ENCODE measurements at regions not wholly inside any gene's neighbourhood (a gene's known extent, or its start where the extent isn't known, plus 50 kb on each side); places are given as distances from the start of the nearest gene placed in this dataset.

DNA sequence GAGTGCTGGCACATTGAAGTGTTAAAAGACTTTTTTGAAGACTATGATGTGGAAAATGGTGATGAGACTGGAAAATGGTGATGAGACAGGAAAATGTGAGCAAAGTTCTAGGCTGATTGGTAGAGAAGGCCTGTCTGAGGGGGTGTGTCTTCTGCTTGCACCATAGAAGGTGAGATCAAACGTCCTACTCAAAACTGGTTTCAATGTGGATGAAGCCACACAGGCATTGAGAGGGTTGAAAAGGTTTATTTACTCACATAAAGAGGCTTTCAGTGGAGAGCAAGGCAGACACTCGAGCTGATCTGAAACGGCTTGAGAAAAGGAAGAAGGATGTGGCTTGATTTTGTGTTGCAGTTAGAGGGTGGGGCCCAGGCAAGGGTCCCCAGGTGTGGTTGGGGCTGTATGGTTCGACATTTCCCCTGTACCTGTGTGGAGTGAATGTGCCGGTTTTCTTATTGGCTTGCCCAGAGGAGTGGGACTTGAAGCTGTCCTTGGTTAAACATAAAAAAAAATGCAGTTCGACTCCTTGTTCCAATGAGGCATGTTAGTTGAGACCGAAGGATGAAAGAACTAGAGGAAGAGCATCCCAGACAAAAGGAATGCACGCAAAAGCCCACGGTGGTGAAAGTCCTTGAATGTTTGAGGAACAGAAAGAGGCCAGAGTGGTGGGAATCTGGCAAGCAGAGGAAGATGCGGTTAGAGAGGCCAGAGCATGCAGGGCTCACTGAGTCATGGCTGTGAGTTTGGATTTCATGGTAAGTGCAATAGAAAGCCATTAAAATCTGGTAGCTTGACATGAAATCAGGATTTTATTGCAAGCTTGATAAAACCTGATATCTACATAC lies 172.3 kb downstream of the EPM2A start:
- CTCF ChIA-PET, result no interaction called here
- POLR2A ChIA-PET, result no interaction called here
- TF ChIP-seq ZNF317 (CRISPR knock-in tag; IDR thresholded peaks at IDR 0.05; ENCODE audit: borderline replicate concordance, low read depth) (no peak), RORB (CRISPR knock-in tag; IDR thresholded peaks at IDR 0.05) (no peak), ZNF232 (CRISPR knock-in tag; IDR thresholded peaks at IDR 0.05) (no peak), PRRX2 (CRISPR knock-in tag; IDR thresholded peaks at IDR 0.05) (no peak), ATF1 (CRISPR knock-in tag; IDR thresholded peaks at IDR 0.05) (no peak), SP1 (CRISPR knock-in tag; conservative IDR thresholded peaks at IDR 0.05) (no peak), IRF2 (CRISPR knock-in tag; IDR thresholded peaks at IDR 0.05; ENCODE audit: borderline replicate concordance, low read depth) (no peak), ATF2 (CRISPR knock-in tag; IDR thresholded peaks at IDR 0.05; ENCODE audit: borderline replicate concordance, low read depth) (no peak), ZNF396 (CRISPR knock-in tag; IDR thresholded peaks at IDR 0.05; ENCODE audit: borderline replicate concordance) (no peak), GRHL2 (CRISPR knock-in tag; IDR thresholded peaks at IDR 0.05; ENCODE audit: insufficient replicate concordance, severe bottlenecking) (no peak), ZNF138 (CRISPR knock-in tag; conservative IDR thresholded peaks at IDR 0.05) (no peak), RELA (CRISPR knock-in tag; IDR thresholded peaks at IDR 0.05; ENCODE audit: borderline replicate concordance) (no peak), GABPB1 (CRISPR knock-in tag; IDR thresholded peaks at IDR 0.05) (no peak)
- TF ChIP-seq, protein P1, sequence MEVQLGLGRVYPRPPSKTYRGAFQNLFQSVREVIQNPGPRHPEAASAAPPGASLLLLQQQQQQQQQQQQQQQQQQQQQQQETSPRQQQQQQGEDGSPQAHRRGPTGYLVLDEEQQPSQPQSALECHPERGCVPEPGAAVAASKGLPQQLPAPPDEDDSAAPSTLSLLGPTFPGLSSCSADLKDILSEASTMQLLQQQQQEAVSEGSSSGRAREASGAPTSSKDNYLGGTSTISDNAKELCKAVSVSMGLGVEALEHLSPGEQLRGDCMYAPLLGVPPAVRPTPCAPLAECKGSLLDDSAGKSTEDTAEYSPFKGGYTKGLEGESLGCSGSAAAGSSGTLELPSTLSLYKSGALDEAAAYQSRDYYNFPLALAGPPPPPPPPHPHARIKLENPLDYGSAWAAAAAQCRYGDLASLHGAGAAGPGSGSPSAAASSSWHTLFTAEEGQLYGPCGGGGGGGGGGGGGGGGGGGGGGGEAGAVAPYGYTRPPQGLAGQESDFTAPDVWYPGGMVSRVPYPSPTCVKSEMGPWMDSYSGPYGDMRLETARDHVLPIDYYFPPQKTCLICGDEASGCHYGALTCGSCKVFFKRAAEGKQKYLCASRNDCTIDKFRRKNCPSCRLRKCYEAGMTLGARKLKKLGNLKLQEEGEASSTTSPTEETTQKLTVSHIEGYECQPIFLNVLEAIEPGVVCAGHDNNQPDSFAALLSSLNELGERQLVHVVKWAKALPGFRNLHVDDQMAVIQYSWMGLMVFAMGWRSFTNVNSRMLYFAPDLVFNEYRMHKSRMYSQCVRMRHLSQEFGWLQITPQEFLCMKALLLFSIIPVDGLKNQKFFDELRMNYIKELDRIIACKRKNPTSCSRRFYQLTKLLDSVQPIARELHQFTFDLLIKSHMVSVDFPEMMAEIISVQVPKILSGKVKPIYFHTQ (CRISPR knock-in tag; IDR thresholded peaks at IDR 0.05), result no peak
- H3K9me3 Mint-ChIP-seq, result no peaks in the 10 kb centered on the region
- peaks cover 7% of the 10 kb centered on the region for H3K4me1 Mint-ChIP-seq
- H3K4me3 Mint-ChIP-seq, result no peak overlapping the region
- peaks cover 2% of the 10 kb centered on the region; the same call in 1 of the 2 replicates for H3K27me3 Mint-ChIP-seq (ENCODE audit: low read depth)
- no peaks in the 10 kb centered on the region for H3K36me3 Mint-ChIP-seq
- DNase-seq (ENCODE audit: low spot score) (no peak), ATAC-seq (no peak)
- H3K27ac Mint-ChIP-seq, result no peak overlapping the region

GRCh38 chr6:145564553-145564952 lies 170.8 kb downstream of the EPM2A start:
- Mint-ChIP-seq H3K9me3 (no peaks in the 10 kb centered on the region), H3K4me3 (no peak overlapping the region), H3K4me1 (peaks cover 7% of the 10 kb centered on the region), H3K27ac (no peak overlapping the region), H3K36me3 (no peaks in the 10 kb centered on the region), H3K27me3 (ENCODE audit: low read depth) (peaks cover 2% of the 10 kb centered on the region; the same call in 1 of the 2 replicates)
- ChIA-PET CTCF (no interaction called here), POLR2A (no interaction called here)
- DNase-seq (ENCODE audit: low spot score) (no peak), ATAC-seq (no peak)
- TF ChIP-seq E2F1 (CRISPR knock-in tag; IDR thresholded peaks at IDR 0.05) (no peak), OVOL2 (CRISPR knock-in tag; IDR thresholded peaks at IDR 0.05; ENCODE audit: borderline replicate concordance) (no peak), TEAD1 (CRISPR knock-in tag; IDR thresholded peaks at IDR 0.05) (no peak), GTF2I (CRISPR knock-in tag; conservative IDR thresholded peaks at IDR 0.05) (no peak)
- TF ChIP-seq, protein P2, sequence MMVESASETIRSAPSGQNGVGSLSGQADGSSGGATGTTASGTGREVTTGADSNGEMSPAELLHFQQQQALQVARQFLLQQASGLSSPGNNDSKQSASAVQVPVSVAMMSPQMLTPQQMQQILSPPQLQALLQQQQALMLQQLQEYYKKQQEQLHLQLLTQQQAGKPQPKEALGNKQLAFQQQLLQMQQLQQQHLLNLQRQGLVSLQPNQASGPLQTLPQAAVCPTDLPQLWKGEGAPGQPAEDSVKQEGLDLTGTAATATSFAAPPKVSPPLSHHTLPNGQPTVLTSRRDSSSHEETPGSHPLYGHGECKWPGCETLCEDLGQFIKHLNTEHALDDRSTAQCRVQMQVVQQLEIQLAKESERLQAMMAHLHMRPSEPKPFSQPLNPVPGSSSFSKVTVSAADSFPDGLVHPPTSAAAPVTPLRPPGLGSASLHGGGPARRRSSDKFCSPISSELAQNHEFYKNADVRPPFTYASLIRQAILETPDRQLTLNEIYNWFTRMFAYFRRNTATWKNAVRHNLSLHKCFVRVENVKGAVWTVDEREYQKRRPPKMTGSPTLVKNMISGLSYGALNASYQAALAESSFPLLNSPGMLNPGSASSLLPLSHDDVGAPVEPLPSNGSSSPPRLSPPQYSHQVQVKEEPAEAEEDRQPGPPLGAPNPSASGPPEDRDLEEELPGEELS (CRISPR knock-in tag; IDR thresholded peaks at IDR 0.05), result no peak
- TF ChIP-seq, protein P3, sequence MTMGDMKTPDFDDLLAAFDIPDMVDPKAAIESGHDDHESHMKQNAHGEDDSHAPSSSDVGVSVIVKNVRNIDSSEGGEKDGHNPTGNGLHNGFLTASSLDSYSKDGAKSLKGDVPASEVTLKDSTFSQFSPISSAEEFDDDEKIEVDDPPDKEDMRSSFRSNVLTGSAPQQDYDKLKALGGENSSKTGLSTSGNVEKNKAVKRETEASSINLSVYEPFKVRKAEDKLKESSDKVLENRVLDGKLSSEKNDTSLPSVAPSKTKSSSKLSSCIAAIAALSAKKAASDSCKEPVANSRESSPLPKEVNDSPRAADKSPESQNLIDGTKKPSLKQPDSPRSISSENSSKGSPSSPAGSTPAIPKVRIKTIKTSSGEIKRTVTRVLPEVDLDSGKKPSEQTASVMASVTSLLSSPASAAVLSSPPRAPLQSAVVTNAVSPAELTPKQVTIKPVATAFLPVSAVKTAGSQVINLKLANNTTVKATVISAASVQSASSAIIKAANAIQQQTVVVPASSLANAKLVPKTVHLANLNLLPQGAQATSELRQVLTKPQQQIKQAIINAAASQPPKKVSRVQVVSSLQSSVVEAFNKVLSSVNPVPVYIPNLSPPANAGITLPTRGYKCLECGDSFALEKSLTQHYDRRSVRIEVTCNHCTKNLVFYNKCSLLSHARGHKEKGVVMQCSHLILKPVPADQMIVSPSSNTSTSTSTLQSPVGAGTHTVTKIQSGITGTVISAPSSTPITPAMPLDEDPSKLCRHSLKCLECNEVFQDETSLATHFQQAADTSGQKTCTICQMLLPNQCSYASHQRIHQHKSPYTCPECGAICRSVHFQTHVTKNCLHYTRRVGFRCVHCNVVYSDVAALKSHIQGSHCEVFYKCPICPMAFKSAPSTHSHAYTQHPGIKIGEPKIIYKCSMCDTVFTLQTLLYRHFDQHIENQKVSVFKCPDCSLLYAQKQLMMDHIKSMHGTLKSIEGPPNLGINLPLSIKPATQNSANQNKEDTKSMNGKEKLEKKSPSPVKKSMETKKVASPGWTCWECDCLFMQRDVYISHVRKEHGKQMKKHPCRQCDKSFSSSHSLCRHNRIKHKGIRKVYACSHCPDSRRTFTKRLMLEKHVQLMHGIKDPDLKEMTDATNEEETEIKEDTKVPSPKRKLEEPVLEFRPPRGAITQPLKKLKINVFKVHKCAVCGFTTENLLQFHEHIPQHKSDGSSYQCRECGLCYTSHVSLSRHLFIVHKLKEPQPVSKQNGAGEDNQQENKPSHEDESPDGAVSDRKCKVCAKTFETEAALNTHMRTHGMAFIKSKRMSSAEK (CRISPR knock-in tag; IDR thresholded peaks at IDR 0.05; ENCODE audit: borderline replicate concordance), result no peak
- TF ChIP-seq, protein P4, sequence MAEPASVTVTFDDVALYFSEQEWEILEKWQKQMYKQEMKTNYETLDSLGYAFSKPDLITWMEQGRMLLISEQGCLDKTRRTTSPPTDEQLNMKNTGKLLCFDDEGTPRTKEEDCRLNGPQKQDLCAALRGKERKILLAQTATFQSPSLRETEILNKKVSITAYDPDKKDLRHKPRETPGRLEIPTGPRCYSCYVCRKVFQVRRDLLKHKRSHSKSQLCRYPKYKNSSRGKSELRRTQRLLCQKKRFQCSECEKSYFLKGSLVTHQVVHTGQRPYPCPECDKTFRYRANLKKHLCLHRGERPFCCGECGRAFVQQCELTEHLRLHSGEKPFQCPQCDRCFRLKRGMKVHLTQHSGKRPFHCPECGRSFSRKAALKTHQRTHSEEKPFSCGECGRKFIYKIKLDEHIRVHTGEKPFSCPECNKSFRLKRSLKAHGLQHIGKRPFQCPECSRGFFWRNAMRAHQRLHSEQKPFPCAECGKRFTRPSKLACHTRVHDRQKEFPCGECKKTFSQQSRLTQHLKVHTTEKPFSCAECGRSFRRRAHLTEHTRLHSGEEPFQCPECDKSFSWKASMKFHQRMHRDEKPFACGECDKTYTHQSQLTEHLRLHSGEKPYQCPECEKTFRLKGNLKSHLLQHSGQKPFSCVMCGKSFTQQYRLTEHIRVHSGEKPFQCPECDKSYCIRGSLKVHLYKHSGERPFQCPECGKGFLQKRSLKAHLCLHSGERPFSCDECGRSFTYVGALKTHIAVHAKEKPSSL (CRISPR knock-in tag; conservative IDR thresholded peaks at IDR 0.05), result no peak

All from WTC11 (cell line).